GM21390 (cell line): ENCODE measurements at regions not wholly inside any gene's neighbourhood (a gene's known extent, or its start where the extent isn't known, plus 50 kb on each side); places are given as distances from the start of the nearest gene placed in this dataset.

Experiments used
- ATAC-seq: cut with Tn5 transposase; IDR thresholded peaks from one replicate; pipeline ENCODE4 v1.9.1; 2021; ENCODE audit not compliant: unreplicated experiment

DNA sequence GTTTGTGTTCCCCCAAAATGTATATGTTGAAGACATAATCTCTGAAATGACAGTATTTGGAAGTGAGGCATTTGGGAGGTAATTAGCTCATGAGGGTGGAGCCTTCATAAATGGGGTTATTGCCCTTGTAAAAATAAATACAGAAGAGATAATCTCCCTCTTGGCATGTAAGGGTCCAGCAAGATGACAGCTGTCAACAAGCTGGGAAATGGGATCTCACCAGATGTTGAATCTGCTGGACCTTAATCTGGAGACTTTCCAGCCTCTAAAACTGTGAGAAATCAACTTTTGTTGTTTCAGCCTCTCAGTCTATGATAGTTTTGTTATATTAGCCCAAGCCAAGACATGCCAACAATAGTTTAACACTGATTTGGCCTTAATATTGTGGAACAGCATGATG is 438.2 kb upstream of the PCDH7 start:
- ATAC-seq = no peak

DNA sequence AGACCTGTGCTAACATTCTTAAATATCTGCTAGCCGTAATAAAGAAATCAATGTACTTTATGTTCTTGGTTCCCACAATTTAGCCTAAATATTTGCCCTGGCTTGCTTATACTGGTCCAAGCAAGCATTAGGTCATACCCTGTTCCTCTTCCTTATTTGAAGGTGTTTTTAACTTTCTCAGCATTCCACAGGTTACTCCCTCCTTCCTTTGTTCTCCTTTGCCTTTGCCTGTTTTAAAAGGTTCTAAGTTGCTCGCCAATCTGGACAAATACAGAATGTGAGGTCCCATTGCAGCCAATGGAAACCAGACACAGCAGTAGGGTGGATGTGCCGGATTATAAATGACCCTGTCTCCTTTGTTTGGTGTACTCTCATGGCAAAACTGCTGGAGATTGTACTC is 436.8 kb upstream of the PCDH7 start:
- ATAC-seq = no peak

DNA sequence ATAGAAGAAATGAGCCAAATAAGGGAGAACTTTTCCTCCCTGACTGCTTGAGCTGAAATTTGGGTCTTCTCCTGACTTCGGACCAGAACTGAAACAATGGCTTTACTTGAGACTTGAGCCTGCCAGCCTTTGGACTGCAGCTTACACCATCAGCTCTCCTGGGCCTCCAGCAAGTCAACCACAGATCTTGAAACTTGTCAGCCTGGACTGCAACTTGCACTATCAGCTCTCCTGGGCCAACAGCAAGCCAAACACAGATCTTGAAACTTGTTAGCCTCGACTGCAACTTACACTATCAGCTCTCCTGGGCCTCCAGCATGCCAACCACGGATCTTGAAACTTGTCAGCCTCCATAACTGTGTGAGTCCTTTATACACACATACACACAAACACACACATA is 425.9 kb upstream of the PCDH7 start:
- ATAC-seq = no peak

DNA sequence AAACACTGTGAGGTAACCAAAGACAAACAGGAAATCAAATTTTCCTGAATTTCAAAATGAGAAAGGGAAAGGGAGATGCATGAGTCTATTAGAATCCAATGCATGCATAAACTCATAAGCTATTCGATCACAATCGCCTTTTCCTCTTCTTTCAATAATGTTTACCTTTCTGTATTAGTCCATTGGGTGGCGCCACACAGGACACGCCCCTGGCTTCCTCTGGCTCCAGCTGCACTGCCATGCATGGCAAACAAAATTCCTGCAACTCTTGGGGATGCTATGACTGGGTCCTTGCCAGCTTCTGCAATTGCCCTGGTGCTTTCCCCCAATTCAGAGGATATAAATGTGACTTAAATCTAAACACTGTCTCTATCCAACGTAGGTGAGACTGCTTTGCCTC is 424.5 kb upstream of the PCDH7 start:
- no peak for ATAC-seq

DNA sequence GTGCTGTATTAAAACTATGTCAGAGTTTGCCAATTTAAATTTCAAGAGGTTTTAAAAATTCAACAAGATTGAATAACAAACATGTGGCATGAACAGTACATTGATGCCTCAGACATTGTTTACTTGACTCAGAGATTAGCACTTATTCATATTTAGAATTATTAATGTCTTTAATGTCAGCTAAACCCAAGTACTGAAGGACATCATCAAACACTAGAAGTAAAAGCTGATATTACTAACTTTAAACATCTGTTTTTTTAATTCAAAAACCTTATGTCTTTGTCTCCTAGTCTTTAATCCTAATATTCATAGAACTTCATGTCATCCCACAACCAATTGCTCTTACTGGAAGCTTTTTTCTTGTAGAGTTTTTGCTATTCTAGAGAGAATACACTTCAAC is 406.2 kb upstream of the PCDH7 start:
- no peak for ATAC-seq

DNA sequence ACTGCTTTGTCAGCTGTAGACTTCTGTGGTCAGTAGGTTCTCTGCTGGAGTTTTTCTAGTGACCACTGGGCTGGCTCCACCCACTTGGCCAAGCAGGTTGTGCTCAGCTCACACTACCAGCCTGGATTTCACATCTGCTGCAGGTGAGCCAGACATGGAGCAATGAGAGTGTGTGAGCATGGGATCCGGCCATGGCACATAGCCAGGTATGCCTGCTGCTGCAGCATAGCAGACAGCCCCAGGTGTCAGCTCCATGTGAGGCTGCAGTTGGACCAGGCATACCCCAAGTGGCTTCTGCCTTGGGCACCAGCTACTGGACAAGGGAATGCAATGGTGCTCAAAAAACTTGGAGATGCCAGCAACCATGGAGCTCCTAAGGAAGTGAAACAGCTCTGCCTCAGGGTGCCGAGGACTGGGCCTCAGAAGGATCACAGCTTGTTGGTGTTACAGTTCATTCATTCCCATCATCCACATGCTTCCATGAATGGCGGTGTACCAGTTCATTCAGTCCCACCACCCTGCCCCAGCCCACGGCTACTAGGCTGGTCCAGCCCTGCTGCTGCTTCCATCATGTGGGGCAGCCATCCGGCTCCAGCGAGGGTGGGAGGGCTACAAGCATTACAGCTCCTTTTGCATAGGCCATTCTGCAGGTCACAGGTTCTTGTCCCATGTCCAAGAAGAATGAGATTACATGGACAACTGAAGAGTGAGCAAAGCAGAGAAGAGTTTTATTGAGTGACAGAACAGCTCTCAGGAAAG is 389.1 kb upstream of the PCDH7 start:
- ATAC-seq = no peak

DNA sequence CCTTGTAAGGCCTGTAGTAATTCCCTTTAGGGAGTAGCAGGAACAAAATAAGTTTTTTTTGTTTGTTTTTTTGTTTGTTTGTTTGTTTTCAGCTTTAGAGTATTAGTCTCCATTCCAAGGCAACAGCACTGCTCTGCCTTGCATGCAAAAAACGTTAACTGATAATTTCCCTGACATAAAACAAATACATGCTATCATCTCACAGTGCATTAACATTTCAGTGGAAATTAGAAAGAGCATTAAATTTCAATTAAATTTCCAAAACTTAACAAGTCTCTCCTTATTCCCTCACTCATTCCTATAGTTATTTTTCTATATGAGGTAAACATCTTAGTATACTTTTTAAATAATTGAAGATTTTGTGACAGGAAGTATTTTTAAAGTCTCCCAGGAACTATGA is 378.4 kb upstream of the PCDH7 start:
- no peak for ATAC-seq

DNA sequence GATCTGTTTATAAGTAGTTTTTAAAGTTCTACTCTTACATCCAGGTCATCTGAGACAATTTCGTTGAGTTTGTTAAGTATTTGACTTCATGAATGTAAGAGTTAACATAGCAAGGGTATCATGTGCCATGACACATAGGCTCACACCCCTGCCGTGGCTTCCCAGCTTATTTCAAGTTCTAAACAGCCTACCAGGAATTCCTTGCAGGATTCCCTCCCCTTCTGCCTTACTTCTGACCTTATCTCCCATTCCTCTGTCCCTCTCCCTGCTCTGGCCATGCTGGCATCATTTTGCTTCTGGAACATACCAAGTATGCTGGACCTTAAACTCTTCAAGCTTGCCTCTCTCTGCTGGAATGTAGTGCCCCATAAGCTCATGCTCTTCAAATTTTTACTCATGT is 369.9 kb upstream of the PCDH7 start:
- no peak for ATAC-seq

DNA sequence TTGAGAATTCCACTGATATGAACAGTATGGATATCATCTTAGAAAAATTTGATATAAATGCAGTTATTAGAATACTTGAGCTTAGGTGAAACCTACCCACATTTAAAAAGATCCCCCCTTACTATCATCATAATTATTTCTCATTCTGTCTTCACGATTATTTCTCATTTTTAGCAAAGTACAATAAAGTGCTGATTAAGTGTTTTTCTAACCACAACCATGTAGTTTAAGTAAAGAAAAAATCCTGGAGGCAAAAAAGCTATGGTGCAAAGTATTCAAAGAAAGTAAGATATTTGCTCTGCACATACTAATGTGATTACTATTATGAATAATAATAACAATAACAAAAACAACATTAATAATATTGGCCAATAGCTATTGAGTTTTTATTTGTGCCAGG is 365.6 kb upstream of the PCDH7 start:
- no peak for ATAC-seq

DNA sequence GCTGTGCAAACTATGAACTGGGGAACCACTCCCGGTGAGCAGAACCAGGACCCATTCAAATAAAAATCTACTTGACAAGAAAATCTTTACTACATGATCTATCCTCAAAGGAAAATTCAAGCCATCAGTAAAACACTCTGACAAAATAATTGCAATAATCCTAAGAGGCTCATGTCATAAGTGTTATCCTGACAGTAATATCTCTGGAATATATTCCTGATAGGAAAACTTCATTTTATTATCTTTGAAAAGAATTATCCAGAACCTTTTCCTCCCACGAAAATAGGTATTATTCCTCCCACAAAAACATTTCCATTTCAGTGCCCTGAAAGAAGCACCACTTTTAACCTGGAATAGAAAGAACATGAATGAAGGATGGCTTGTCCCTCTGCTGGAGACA is 357.7 kb upstream of the PCDH7 start:
- no peak for ATAC-seq

DNA sequence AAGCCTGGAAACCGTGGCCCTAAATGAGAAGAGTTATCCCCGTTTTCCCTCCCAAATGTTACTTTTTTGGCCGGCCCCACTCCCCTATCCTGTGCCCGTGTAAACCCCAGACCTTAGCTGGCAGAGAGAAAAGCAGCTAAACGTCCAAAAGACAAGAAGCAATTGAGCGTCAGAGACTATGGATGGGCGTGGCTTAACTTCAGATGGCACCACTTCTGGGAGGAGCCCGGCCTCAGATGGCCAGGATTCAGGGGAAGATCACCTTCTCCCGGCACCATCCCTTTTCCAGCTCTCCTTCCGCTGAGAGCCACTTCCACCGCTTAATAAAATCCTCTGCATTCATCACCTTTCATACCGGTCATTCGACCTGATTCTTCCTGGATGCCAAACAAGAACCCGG is 350.1 kb upstream of the PCDH7 start:
- ATAC-seq = no peak

DNA sequence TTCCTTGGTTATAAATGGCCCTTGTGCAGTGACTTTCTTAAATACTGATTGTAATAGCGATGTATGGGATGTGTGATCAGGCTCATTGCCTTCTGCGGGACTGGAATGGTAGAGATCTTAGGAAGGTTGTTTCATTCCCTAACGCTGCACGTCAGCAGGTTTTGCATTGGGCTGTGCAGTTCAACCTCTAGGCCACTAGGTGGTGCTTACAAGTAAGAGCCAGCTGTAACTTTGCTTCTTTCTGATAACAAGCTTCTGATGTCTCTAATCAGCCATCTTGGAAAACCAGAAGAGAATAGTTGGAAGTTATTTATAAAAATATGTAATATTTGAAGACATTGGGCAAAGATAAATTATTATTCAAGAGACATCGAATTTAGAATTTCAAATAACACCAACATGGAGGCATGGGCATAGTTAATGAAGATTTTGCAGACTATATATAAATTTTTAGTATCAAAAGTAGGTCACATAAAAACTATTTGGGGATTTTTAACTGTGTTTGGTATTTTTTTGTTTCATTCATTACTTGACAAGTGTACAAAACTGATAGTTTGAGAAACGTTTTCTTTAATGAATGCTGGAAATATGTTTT is 339.7 kb upstream of the PCDH7 start:
- peak; percentile 93 for ATAC-seq

DNA sequence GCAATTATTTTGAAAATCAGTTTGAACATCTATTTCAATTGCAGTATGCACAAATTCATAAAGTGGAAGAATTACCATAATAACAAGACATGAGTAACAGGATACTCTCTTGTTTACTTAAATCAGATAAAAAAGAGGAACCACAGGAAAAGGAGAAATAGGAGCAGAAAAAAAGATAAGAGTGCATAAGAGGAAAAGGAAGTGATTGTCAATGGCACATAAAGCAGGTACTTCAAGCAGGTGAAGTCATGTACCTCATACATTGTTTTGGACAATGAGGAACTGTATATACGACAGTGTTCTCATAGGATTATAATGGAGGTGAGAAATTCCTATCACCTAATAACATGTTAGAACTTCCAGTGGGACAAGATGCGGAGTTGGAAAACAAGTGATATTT is 334.5 kb upstream of the PCDH7 start:
- ATAC-seq = no peak

DNA sequence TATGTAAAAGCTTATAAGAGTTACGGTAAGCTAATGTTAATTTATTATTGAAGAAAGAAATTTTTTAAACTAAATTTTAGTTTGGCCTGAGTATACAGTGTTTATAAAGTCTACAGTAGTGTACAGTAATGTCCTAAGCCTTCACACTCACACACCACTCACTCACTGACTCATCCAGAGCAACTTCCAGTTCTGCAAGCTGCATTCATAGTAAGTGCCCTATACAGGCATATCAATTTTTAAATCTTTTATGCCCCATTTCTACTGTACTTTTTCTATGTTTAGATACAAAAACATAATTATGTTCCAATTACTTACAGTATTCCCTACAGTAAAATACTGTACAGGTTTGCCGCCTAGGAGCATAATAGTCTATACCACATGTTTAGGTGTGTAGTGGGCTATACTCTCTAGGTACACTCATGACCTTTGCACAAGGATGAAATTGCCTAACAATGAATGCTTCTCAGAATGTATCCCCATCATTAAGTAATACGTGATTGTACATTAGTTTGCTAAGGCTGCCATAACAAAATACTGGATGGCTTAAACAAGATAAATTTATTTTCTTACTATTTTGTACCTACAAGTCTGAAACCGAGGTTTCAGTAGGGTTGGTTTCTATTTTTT is 333.8 kb upstream of the PCDH7 start:
- ATAC-seq = no peak

DNA sequence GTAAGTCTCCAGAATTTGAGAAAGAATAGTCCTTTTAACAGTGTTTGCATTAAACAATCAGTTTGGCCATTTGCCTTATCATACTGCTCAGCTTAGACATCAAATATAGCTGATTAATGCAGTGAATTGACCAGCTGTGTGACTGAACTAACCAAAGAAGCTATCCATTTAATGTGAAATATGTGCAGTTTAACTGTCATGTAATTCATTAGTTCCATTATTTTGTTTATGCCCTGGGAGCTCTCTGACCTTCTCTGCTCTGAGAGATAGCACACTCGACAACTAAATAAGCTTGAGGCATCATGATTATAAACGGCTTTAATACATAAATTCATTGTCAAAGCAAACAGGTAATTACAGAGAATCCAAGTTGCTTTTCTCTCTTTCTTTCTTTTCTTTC is 324.3 kb upstream of the PCDH7 start:
- ATAC-seq = no peak

DNA sequence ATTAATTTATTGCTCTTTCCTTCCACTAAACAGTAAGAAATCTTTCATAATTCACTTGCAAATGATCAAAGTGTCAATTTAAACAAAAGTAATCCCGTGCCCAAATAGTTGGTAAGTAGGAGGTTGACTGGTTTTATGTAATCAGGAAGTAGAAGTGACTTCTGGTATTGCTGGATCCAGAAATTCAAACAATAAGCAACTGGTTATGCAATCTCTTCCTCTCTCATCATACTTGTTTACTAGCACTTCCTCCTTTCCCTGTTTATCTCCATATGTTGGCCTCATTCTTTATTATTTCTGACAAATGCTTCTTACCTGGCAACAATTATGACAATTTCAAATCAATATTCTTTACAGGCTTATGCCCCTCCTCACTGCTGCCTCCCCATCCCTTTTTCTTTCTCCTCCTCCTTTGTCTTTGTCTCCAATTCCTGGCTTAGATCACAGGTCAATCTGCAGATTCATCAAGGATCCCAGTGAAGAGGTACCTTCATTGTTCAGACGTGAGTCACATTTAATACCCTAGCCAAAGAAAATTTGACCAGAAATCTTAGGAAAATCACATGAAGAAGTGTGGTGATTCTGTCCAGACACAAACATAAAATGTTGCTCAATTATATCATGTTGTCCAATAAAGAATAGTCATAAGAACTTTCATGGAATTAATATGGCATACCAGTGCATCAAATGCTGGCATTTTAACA is 323.2 kb upstream of the PCDH7 start:
- no peak for ATAC-seq

DNA sequence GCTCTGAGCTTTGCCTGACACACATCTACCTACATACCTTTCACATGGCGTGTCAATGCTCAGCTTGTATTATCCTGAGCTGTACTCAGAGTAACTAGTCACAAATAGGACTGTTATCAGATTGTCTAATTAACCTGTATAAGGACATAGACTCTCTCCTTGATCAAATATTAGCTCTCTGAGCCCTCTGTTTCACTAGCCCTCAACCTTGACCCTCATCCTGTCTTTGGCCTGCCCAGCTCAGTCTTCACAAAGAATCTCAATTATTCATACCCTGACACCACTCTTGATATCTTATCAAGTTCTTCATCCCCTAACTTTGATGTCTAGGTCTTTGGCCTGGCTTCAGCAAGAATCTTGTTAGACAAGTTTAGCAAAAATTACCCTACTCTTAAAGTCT is 320.7 kb upstream of the PCDH7 start:
- no peak for ATAC-seq

DNA sequence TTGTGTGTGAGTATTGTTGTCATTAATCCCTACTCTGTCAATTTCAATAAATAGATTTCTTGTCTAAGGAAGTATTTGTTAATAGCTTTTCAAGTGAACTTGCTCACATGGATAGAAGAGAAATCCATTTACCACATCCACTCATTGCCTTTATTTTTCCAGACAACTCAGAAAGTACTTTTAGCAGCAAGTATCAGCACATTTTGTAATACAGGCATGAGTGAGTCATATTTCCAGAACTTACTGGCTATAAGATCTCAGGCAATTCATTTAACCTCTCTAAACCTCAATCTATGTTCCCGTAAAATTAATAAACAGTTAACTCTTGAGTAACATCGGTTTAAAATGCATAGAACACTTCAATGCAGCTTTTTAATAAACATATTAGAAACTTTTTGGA is 317.9 kb upstream of the PCDH7 start:
- no peak for ATAC-seq

DNA sequence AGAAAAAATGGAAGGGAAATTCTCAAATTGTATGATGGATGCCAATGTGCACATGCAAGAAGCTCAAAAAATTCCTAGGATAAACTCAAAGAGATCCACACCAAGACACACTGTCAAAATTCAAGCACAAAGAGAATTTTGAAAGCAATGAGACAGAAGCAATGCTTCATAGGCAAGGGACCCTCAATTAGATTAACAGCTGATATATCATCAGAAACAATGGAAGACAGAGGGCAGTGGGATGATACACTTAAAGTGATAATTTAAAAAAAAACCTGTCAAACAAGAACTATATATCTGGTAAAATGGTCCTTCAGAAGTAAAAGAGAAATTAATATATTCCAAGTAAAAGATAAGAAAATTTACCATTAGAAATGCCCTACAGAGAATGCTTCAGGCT is 306.3 kb upstream of the PCDH7 start:
- no peak for ATAC-seq

DNA sequence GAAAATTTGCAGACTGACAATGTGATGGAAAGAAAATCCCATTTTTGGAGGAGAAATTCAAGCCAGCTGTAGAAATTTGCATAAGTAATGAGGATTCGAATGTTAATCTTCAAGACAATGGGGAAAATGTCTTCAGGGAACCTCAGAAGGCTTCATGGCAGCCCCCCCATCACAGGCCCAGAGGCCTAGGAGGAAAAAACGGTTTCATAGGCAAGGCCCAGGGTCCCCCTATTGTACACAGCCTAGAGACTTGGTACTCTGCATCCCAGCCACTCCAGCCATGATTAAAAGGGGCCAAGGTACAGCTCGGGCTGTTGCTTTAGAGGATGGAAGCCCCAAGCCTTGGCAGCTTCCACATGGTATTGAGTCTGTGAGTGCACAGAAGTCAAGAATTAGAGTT is 303.6 kb upstream of the PCDH7 start:
- ATAC-seq = no peak

DNA sequence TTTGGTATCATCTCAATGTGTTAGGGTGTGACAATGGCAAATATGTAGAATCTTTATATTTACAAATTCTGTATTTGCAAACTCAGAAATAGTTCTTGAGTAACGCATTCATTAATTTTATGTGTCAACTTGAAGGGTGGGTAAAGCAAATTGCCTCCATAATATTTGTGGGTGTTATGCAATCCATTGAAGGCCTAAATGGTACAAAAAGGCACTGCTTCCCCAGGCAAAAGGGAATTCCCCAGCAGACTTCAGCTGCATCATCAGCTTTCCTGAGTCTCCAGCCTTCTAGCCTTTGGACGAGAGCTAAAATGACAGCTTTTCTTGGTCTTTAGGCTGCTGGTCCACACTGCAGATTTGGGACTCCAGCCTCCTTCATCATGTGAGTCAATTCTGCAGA is 292.2 kb upstream of the PCDH7 start:
- ATAC-seq = no peak
